ENCODE measurements at regions not wholly inside any gene's neighbourhood (a gene's known extent, or its start where the extent isn't known, plus 50 kb on each side); places are given as distances from the start of the nearest gene placed in this dataset.

DNA sequence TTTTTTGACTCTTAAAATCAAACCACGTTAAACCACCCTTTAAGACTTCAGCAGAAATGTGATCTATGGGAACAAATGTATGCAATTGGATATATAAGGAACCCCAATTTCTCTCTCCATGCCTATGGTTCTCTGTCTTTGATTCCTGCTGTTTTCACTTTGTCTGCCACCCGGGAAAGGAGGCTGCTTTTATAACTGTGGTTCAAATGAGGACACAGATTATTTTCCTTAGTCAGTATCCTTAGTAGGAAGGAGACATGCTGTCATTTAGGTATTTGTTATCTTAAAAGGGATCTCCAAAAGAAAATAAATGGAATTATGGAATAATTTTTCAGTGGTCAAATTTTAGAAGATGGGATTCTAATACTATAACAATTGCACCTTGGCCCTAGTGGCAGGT, 176.1 kb upstream of the NREP start:
- no peak for ATAC-seq
- Histone ChIP-seq H3K9me3 (ENCODE audit: control insufficient read depth, insufficient read depth, low read depth, low read length) (no peaks in the 10 kb centered on the region), H3K27me3 (ENCODE audit: control insufficient read depth, insufficient read depth, low read length) (no peaks in the 10 kb centered on the region), H3K4me1 (ENCODE audit: control insufficient read depth, insufficient read depth, low read length) (no peaks in the 10 kb centered on the region), H3K36me3 (ENCODE audit: control insufficient read depth, insufficient read depth, low read length) (no peaks in the 10 kb centered on the region), H3K4me3 (ENCODE audit: low read depth in 2 of 2, low read length in 2 of 2) (no peak overlapping the region), H3K27ac (ENCODE audit: low read length) (no peak overlapping the region)
- in situ Hi-C loops (cut with HindIII; ENCODE audit: low pct_unique_long_range_greater_than_20kb, low sequenced_read_pairs): no loop called here
- TF ChIP-seq, protein P1, sequence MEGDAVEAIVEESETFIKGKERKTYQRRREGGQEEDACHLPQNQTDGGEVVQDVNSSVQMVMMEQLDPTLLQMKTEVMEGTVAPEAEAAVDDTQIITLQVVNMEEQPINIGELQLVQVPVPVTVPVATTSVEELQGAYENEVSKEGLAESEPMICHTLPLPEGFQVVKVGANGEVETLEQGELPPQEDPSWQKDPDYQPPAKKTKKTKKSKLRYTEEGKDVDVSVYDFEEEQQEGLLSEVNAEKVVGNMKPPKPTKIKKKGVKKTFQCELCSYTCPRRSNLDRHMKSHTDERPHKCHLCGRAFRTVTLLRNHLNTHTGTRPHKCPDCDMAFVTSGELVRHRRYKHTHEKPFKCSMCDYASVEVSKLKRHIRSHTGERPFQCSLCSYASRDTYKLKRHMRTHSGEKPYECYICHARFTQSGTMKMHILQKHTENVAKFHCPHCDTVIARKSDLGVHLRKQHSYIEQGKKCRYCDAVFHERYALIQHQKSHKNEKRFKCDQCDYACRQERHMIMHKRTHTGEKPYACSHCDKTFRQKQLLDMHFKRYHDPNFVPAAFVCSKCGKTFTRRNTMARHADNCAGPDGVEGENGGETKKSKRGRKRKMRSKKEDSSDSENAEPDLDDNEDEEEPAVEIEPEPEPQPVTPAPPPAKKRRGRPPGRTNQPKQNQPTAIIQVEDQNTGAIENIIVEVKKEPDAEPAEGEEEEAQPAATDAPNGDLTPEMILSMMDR (IDR thresholded peaks at IDR 0.05): no peak
- ChIA-PET POLR2A (no interaction called here), CTCF (no interaction called here)
- DNase-seq (ENCODE audit: low read depth, low spot score): no peak
- no TSS peak for BruUV-seq (replicated peaks)
- intact Hi-C loops (cut with micrococcal nuclease; ENCODE audit: unreplicated experiment): no loop called here

DNA sequence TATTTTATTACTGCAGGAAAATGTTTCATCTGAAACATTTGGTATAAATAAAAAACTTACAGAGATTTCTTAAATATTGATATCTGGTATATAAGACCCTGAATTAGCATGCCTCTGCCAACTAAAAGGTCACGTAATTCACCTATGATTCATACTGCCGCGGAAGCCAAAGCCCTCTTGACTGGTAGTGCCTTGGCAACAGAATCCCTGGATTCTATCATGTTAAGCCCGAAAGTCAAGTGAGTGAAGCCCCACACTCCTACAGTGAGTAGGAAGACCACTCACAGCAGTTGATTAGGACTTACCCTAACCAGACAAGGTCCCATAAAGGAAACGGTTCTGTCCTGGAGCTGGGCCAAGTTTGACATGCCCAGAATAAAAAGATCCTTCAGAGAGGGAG, 175.6 kb upstream of the NREP start:
- no peaks in the 10 kb centered on the region for H3K4me1 ChIP-seq (ENCODE audit: control insufficient read depth, insufficient read depth, low read length)
- ATAC-seq (no peak), DNase-seq (ENCODE audit: low read depth, low spot score) (no peak)
- TF ChIP-seq, protein P1 (IDR thresholded peaks at IDR 0.05): no peak
- TF ChIP-seq SIN3A (IDR thresholded peaks at IDR 0.05; ENCODE audit: borderline replicate concordance, insufficient read depth, low read depth, low read length): no peak
- TF ChIP-seq POLR2AphosphoS5 (IDR thresholded peaks at IDR 0.05; ENCODE audit: low read depth, low read length): no peak
- TF ChIP-seq TCF7L2 (IDR thresholded peaks at IDR 0.05; ENCODE audit: low read depth, low read length): no peak
- TF ChIP-seq, protein P2, sequence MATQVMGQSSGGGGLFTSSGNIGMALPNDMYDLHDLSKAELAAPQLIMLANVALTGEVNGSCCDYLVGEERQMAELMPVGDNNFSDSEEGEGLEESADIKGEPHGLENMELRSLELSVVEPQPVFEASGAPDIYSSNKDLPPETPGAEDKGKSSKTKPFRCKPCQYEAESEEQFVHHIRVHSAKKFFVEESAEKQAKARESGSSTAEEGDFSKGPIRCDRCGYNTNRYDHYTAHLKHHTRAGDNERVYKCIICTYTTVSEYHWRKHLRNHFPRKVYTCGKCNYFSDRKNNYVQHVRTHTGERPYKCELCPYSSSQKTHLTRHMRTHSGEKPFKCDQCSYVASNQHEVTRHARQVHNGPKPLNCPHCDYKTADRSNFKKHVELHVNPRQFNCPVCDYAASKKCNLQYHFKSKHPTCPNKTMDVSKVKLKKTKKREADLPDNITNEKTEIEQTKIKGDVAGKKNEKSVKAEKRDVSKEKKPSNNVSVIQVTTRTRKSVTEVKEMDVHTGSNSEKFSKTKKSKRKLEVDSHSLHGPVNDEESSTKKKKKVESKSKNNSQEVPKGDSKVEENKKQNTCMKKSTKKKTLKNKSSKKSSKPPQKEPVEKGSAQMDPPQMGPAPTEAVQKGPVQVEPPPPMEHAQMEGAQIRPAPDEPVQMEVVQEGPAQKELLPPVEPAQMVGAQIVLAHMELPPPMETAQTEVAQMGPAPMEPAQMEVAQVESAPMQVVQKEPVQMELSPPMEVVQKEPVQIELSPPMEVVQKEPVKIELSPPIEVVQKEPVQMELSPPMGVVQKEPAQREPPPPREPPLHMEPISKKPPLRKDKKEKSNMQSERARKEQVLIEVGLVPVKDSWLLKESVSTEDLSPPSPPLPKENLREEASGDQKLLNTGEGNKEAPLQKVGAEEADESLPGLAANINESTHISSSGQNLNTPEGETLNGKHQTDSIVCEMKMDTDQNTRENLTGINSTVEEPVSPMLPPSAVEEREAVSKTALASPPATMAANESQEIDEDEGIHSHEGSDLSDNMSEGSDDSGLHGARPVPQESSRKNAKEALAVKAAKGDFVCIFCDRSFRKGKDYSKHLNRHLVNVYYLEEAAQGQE (IDR thresholded peaks at IDR 0.05; ENCODE audit: insufficient read depth in 1 of 2, low read depth in 2 of 2, low read length in 1 of 2): no peak
- no peaks in the 10 kb centered on the region for H3K36me3 ChIP-seq (ENCODE audit: control insufficient read depth, insufficient read depth, low read length)
- BruUV-seq (replicated peaks): no TSS peak
- no peaks in the 10 kb centered on the region for H3K27me3 ChIP-seq (ENCODE audit: control insufficient read depth, insufficient read depth, low read length)
- ChIA-PET CTCF (no interaction called here), POLR2A (no interaction called here)
- no peaks in the 10 kb centered on the region for H3K9me3 ChIP-seq (ENCODE audit: control insufficient read depth, insufficient read depth, low read depth, low read length)
- H3K4me3 ChIP-seq (ENCODE audit: low read depth in 2 of 2, low read length in 2 of 2): no peak overlapping the region
- intact Hi-C loops (cut with micrococcal nuclease; ENCODE audit: unreplicated experiment): no loop called here
- in situ Hi-C loops (cut with HindIII; ENCODE audit: low pct_unique_long_range_greater_than_20kb, low sequenced_read_pairs): no loop called here
- H3K27ac ChIP-seq (ENCODE audit: low read length): no peak overlapping the region

DNA sequence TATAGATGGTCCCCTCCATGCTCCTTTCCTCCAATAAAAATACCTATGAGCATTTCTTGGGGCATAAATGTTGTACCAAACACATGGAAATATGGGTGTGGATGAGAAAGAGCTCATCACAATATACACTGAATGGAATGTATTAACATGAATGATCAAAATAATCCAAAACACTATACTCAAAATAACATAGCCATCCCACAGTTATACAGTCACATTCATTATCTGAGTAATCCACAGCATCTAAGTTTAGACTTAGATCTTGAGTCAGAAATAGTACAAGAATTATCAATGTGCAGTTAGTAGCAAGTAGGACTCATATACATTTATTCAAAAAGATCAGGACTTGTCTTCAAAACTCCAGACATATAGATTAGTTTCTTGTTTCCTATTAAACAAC, 175.2 kb upstream of the NREP start:
- no peak overlapping the region for H3K27ac ChIP-seq (ENCODE audit: low read length)
- intact Hi-C loops (cut with micrococcal nuclease; ENCODE audit: unreplicated experiment): no loop called here
- no TSS peak for BruUV-seq (replicated peaks)

More for the DNA sequence above, 175.2 kb upstream of the NREP start:
- H3K27me3 ChIP-seq (ENCODE audit: control insufficient read depth, insufficient read depth, low read length): no peaks in the 10 kb centered on the region
- DNase-seq (ENCODE audit: low read depth, low spot score): no peak
- POLR2A ChIA-PET: no interaction called here
- TF ChIP-seq, protein P1 (IDR thresholded peaks at IDR 0.05): no peak
- ATAC-seq: no peak
- no peak overlapping the region for H3K4me3 ChIP-seq (ENCODE audit: low read depth in 2 of 2, low read length in 2 of 2)
- no peaks in the 10 kb centered on the region for H3K36me3 ChIP-seq (ENCODE audit: control insufficient read depth, insufficient read depth, low read length)
- in situ Hi-C loops (cut with HindIII; ENCODE audit: low pct_unique_long_range_greater_than_20kb, low sequenced_read_pairs): no loop called here
- CTCF ChIA-PET: no interaction called here
- no peaks in the 10 kb centered on the region for H3K4me1 ChIP-seq (ENCODE audit: control insufficient read depth, insufficient read depth, low read length)
- no peaks in the 10 kb centered on the region for H3K9me3 ChIP-seq (ENCODE audit: control insufficient read depth, insufficient read depth, low read depth, low read length)

Measured in Panc1 (cell line).